ENCODE measurements at regions not wholly inside any gene's neighbourhood (a gene's known extent, or its start where the extent isn't known, plus 50 kb on each side); places are given as distances from the start of the nearest gene placed in this dataset.

DNA sequence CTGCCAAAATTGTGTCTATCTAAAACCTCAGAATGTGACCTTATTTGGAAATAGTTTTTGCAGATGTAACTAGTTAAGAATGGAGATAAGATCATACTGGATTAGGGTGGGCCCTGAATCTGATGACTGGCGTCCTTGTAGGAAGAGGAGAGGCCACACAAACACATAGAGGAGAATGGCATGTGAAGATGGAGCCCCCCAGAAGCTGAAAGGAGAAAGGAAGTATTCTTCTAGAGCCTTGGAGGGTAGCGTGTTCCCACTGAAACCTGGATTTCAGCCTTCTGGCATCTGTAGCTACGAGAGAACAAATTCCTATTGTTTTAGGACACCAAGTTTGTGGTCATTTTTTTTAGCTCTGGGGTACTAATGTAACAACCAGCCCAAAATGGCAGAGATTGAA lies 423.0 kb upstream of the TPM1 start:
- Histone ChIP-seq H3K4me1 (ENCODE audit: control insufficient read depth in 2 of 2, insufficient read depth in 1 of 2, low read depth in 1 of 2, low read length in 2 of 2) (peaks cover 0 to under 1% of the 10 kb centered on the region in 2 donors), H2BK120ac (ENCODE audit: low read depth, low read length) (no peak overlapping the region), H3K27me3 (ENCODE audit: control insufficient read depth in 3 of 3, insufficient read depth in 3 of 3, low read depth in 1 of 3, low read length in 3 of 3) (no peaks in the 10 kb centered on the region), H3K4me2 (ENCODE audit: insufficient read depth, low read length, poor library complexity, severe bottlenecking) (no peak overlapping the region), H2AFZ (ENCODE audit: low read length) (no peak overlapping the region), H3K4me3 (ENCODE audit: low read length in 2 of 2) (no peak overlapping the region), H4K91ac (ENCODE audit: low read depth, low read length, poor library complexity) (no peak overlapping the region), H3K23ac (ENCODE audit: low read depth, low read length, poor library complexity) (no peak overlapping the region), H2AK5ac (ENCODE audit: low read depth, low read length) (no peak overlapping the region), H3K79me1 (ENCODE audit: low read depth, low read length) (no peaks in the 10 kb centered on the region), H3K27ac (replicated peaks; ENCODE audit: low read length) (no peak overlapping the region), H3K4ac (ENCODE audit: low read length) (no peak overlapping the region), H3K36me3 (replicated peaks in 1 of 2; ENCODE audit: control insufficient read depth in 2 of 2, insufficient read depth in 2 of 2, low read length in 2 of 2) (no peaks in the 10 kb centered on the region), H3K14ac (ENCODE audit: low read length) (no peak overlapping the region), H2BK12ac (ENCODE audit: low read length) (no peak overlapping the region), H2BK15ac (ENCODE audit: low read length) (no peak overlapping the region), H4K8ac (ENCODE audit: low read depth, low read length) (no peak overlapping the region), H3K9me3 (replicated peaks in 1 of 2; ENCODE audit: control insufficient read depth in 2 of 2, insufficient read depth in 1 of 2, low read depth in 1 of 2, low read length in 2 of 2) (no peaks in the 10 kb centered on the region), H3K9ac (ENCODE audit: low read depth, low read length, poor library complexity) (no peak overlapping the region), H3K18ac (ENCODE audit: low read length) (no peak overlapping the region), H2BK5ac (ENCODE audit: low read length) (no peak overlapping the region)
- WGBS, 2 donors (ENCODE audit: extremely low coverage in 2 of 2, insufficient read length in 2 of 2, insufficient replicate concordance in 1 of 2), result no CpG with 5 or more reads among the region's 3 CpGs
- no peak for DNase-seq (ENCODE audit: low spot score)

DNA sequence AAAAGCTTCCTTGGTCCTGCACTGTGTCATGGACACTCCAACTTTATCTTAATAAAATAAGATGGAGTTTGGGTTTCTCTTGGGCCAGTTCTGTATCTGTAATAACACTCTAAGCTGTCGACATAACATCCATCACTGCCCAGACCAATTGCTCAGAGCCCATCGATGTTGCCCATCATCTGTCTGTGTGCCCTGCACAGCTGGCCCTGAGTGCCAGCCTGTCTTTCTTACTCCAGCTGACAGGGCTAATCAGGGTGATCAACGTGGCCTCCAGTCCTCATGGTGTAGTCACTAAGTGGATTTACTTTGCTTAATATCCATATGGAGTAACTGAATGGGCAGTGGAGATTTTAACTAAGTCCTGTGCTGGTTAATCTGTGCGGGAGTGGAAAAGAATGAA lies 419.8 kb upstream of the TPM1 start:
- H2BK120ac ChIP-seq (ENCODE audit: low read depth, low read length), result no peak overlapping the region
- no peak overlapping the region for H3K18ac ChIP-seq (ENCODE audit: low read length)
- no peak overlapping the region for H4K91ac ChIP-seq (ENCODE audit: low read depth, low read length, poor library complexity)
- H3K27ac ChIP-seq (replicated peaks; ENCODE audit: low read length), result no peak overlapping the region
- H3K9ac ChIP-seq (ENCODE audit: low read depth, low read length, poor library complexity), result no peak overlapping the region
- no peak overlapping the region for H2BK15ac ChIP-seq (ENCODE audit: low read length)
- H2BK12ac ChIP-seq (ENCODE audit: low read length), result no peak overlapping the region
- WGBS, 2 donors (ENCODE audit: extremely low coverage in 2 of 2, insufficient read length in 2 of 2, insufficient replicate concordance in 1 of 2), result no CpG with 5 or more reads among the region's 4 CpGs
- no peak overlapping the region for H3K14ac ChIP-seq (ENCODE audit: low read length)
- no peak overlapping the region for H2AK5ac ChIP-seq (ENCODE audit: low read depth, low read length)
- H3K27me3 ChIP-seq (ENCODE audit: control insufficient read depth in 3 of 3, insufficient read depth in 3 of 3, low read depth in 1 of 3, low read length in 3 of 3), result no peaks in the 10 kb centered on the region
- H3K4me2 ChIP-seq (ENCODE audit: insufficient read depth, low read length, poor library complexity, severe bottlenecking), result no peak overlapping the region
- no peaks in the 10 kb centered on the region for H3K9me3 ChIP-seq (replicated peaks in 1 of 2; ENCODE audit: control insufficient read depth in 2 of 2, insufficient read depth in 1 of 2, low read depth in 1 of 2, low read length in 2 of 2)
- H3K23ac ChIP-seq (ENCODE audit: low read depth, low read length, poor library complexity), result no peak overlapping the region
- H4K8ac ChIP-seq (ENCODE audit: low read depth, low read length), result no peak overlapping the region
- DNase-seq (ENCODE audit: low spot score), result no peak
- H3K4ac ChIP-seq (ENCODE audit: low read length), result no peak overlapping the region
- H2AFZ ChIP-seq (ENCODE audit: low read length), result no peak overlapping the region
- no peak overlapping the region for H3K4me3 ChIP-seq (ENCODE audit: low read length in 2 of 2)
- no peak overlapping the region for H2BK5ac ChIP-seq (ENCODE audit: low read length)
- no peaks in the 10 kb centered on the region for H3K36me3 ChIP-seq (replicated peaks in 1 of 2; ENCODE audit: control insufficient read depth in 2 of 2, insufficient read depth in 2 of 2, low read length in 2 of 2)
- H3K79me1 ChIP-seq (ENCODE audit: low read depth, low read length), result no peaks in the 10 kb centered on the region
- H3K4me1 ChIP-seq (ENCODE audit: control insufficient read depth in 2 of 2, insufficient read depth in 1 of 2, low read depth in 1 of 2, low read length in 2 of 2), result peaks cover 0 to 4% of the 10 kb centered on the region in 2 donors

DNA sequence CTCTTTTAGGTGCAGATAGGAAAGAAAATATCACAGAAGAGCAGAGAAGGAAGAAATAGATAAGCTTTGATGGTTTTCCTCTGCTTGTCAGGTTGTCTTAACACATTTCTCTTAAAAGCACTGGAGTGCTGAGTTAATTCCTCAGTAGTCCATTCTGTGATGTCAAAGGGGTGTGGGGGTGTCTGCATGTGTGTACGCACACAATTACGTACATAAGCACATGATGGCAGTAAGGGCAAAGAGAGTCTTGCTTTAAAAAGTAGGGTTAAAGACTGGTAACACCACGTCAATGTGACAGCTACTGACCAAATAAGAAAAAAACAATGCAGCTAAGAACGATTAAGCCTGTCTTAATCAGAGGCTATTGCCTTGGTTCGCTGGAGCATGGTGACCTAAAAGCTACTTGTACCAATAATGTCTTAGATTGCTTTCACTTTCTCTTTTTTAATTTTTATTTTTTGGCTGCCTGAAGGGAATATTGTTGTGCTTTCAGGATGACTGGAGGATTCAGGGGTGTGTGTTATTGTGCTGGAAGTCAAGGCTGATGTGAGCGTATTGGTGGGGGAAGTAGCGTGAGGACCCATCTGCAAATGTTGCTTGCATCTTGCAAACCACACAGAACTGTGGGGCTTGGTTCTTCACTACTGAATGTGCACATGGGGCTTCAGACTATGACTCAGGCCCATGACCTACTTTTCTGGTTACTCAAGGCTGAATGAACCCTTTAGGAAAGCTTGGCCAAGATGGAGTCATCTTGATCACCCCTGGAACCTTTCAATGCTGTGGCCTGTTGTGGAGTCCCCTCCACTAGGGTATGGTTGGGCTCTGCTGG lies 417.8 kb upstream of the TPM1 start:
- Histone ChIP-seq H3K79me1 (ENCODE audit: low read depth, low read length) (no peaks in the 10 kb centered on the region), H3K4me1 (ENCODE audit: control insufficient read depth in 2 of 2, insufficient read depth in 1 of 2, low read depth in 1 of 2, low read length in 2 of 2) (peaks cover 0 to 4% of the 10 kb centered on the region in 2 donors), H3K4me3 (ENCODE audit: low read length in 2 of 2) (no peak overlapping the region), H3K4me2 (ENCODE audit: insufficient read depth, low read length, poor library complexity, severe bottlenecking) (no peak overlapping the region), H2AK5ac (ENCODE audit: low read depth, low read length) (no peak overlapping the region), H3K27me3 (ENCODE audit: control insufficient read depth in 3 of 3, insufficient read depth in 3 of 3, low read depth in 1 of 3, low read length in 3 of 3) (no peaks in the 10 kb centered on the region), H2BK120ac (ENCODE audit: low read depth, low read length) (no peak overlapping the region), H3K18ac (ENCODE audit: low read length) (no peak overlapping the region), H3K4ac (ENCODE audit: low read length) (no peak overlapping the region), H2BK12ac (ENCODE audit: low read length) (no peak overlapping the region), H2BK5ac (ENCODE audit: low read length) (no peak overlapping the region), H3K9me3 (replicated peaks in 1 of 2; ENCODE audit: control insufficient read depth in 2 of 2, insufficient read depth in 1 of 2, low read depth in 1 of 2, low read length in 2 of 2) (no peaks in the 10 kb centered on the region), H2AFZ (ENCODE audit: low read length) (no peak overlapping the region), H3K36me3 (replicated peaks in 1 of 2; ENCODE audit: control insufficient read depth in 2 of 2, insufficient read depth in 2 of 2, low read length in 2 of 2) (no peaks in the 10 kb centered on the region), H2BK15ac (ENCODE audit: low read length) (no peak overlapping the region), H3K14ac (ENCODE audit: low read length) (no peak overlapping the region), H4K8ac (ENCODE audit: low read depth, low read length) (no peak overlapping the region), H4K91ac (ENCODE audit: low read depth, low read length, poor library complexity) (no peak overlapping the region), H3K27ac (replicated peaks; ENCODE audit: low read length) (no peak overlapping the region), H3K23ac (ENCODE audit: low read depth, low read length, poor library complexity) (no peak overlapping the region), H3K9ac (ENCODE audit: low read depth, low read length, poor library complexity) (no peak overlapping the region)
- no peak for DNase-seq (ENCODE audit: low spot score)
- WGBS, 2 donors (ENCODE audit: extremely low coverage in 2 of 2, insufficient read length in 2 of 2, insufficient replicate concordance in 1 of 2), result no CpG with 5 or more reads among the region's 7 CpGs

- Histone ChIP-seq H3K27me3 (ENCODE audit: control insufficient read depth in 3 of 3, insufficient read depth in 3 of 3, low read depth in 1 of 3, low read length in 3 of 3) (no peaks in the 10 kb centered on the region), H3K4me1 (ENCODE audit: control insufficient read depth in 2 of 2, insufficient read depth in 1 of 2, low read depth in 1 of 2, low read length in 2 of 2) (peaks cover 0 to 4% of the 10 kb centered on the region in 2 donors), H3K79me1 (ENCODE audit: low read depth, low read length) (no peaks in the 10 kb centered on the region), H3K23ac (ENCODE audit: low read depth, low read length, poor library complexity) (no peak overlapping the region), H2BK12ac (ENCODE audit: low read length) (no peak overlapping the region), H2BK15ac (ENCODE audit: low read length) (no peak overlapping the region), H3K9ac (ENCODE audit: low read depth, low read length, poor library complexity) (no peak overlapping the region), H3K4me2 (ENCODE audit: insufficient read depth, low read length, poor library complexity, severe bottlenecking) (no peak overlapping the region), H2BK5ac (ENCODE audit: low read length) (peak overlapping the region; percentile 33), H4K91ac (ENCODE audit: low read depth, low read length, poor library complexity) (no peak overlapping the region), H3K14ac (ENCODE audit: low read length) (no peak overlapping the region), H2BK120ac (ENCODE audit: low read depth, low read length) (no peak overlapping the region), H3K18ac (ENCODE audit: low read length) (no peak overlapping the region), H4K8ac (ENCODE audit: low read depth, low read length) (no peak overlapping the region), H3K4me3 (ENCODE audit: low read length in 2 of 2) (no peak overlapping the region), H3K4ac (ENCODE audit: low read length) (no peak overlapping the region), H3K27ac (replicated peaks; ENCODE audit: low read length) (no peak overlapping the region), H3K9me3 (replicated peaks in 1 of 2; ENCODE audit: control insufficient read depth in 2 of 2, insufficient read depth in 1 of 2, low read depth in 1 of 2, low read length in 2 of 2) (no peaks in the 10 kb centered on the region), H2AK5ac (ENCODE audit: low read depth, low read length) (no peak overlapping the region), H2AFZ (ENCODE audit: low read length) (no peak overlapping the region), H3K36me3 (replicated peaks in 1 of 2; ENCODE audit: control insufficient read depth in 2 of 2, insufficient read depth in 2 of 2, low read length in 2 of 2) (no peaks in the 10 kb centered on the region)
- whole genome bisulfite sequencing, 2 donors (ENCODE audit: extremely low coverage in 2 of 2, insufficient read length in 2 of 2, insufficient replicate concordance in 1 of 2), result no CpG with 5 or more reads among the region's 9 CpGs
- no peak for DNase-seq (ENCODE audit: low spot score)
Measured at GRCh38 chr15:62625429-62626033, 417.0 kb upstream of the TPM1 start.
